ENCODE measurements at regions not wholly inside any gene's neighbourhood (a gene's known extent, or its start where the extent isn't known, plus 50 kb on each side); places are given as distances from the start of the nearest gene placed in this dataset.

DNA sequence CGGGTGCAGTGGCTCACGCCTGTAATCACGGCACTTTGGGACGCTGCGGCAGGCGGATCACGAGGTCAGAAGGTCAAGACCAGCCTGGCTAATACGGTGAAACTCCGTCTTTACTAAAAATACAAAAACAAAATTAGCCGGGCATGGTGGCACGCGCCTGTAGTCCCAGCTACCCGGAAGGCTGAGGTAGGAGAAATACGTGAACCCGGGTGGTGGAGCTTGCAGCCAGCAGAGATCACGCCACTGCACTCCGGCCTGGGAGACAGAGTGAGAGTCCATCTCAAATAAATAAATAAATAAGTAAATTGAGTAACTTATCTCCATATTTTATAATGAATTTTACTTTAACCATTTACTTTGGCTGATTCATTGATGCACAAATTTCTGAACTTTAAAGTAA lies 1913.3 kb downstream of the PCDH7 start:
- Histone ChIP-seq H2AFZ (no peak overlapping the region), H3K27me3 (ENCODE audit: control insufficient read depth, insufficient read depth, low read length) (no peaks in the 10 kb centered on the region), H3K27ac (no peak overlapping the region), H3K4me2 (ENCODE audit: low read length) (no peak overlapping the region), H3K9me3 (ENCODE audit: control insufficient read depth, low read length) (no peaks in the 10 kb centered on the region), H3K79me2 (no peaks in the 10 kb centered on the region), H3K9ac (no peak overlapping the region), H3K4me1 (no peaks in the 10 kb centered on the region), H3K36me3 (ENCODE audit: control insufficient read depth, insufficient read depth, low read length) (no peaks in the 10 kb centered on the region), H3K4me3 (ENCODE audit: low read depth, low read length) (no peak overlapping the region)
- TF ChIP-seq, protein P1, sequence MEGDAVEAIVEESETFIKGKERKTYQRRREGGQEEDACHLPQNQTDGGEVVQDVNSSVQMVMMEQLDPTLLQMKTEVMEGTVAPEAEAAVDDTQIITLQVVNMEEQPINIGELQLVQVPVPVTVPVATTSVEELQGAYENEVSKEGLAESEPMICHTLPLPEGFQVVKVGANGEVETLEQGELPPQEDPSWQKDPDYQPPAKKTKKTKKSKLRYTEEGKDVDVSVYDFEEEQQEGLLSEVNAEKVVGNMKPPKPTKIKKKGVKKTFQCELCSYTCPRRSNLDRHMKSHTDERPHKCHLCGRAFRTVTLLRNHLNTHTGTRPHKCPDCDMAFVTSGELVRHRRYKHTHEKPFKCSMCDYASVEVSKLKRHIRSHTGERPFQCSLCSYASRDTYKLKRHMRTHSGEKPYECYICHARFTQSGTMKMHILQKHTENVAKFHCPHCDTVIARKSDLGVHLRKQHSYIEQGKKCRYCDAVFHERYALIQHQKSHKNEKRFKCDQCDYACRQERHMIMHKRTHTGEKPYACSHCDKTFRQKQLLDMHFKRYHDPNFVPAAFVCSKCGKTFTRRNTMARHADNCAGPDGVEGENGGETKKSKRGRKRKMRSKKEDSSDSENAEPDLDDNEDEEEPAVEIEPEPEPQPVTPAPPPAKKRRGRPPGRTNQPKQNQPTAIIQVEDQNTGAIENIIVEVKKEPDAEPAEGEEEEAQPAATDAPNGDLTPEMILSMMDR (IDR thresholded peaks at IDR 0.05): no peak

DNA sequence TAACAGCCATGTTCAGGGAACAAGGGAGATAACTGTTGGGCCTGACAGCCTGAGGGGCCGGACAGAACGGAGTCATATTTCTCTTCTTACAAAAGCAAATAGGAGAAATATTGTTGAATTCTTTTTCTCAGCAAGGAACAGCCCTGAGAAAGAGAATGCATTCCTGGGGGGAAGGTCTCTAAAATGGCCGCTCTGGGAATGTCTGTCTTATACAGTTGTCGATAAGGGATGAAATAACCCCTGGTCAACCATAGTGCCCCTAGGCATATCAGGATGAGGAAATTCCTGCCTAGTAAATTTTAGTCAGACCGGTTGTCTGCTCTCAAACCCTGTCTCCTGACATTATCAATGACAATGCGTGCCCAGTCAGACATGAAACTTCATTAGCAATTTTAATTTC lies 1925.5 kb downstream of the PCDH7 start:
- Histone ChIP-seq H3K79me2 (no peaks in the 10 kb centered on the region), H3K4me1 (no peaks in the 10 kb centered on the region), H3K9me3 (ENCODE audit: control insufficient read depth, low read length) (no peaks in the 10 kb centered on the region), H3K27ac (no peak overlapping the region), H2AFZ (no peak overlapping the region), H3K27me3 (ENCODE audit: control insufficient read depth, insufficient read depth, low read length) (no peaks in the 10 kb centered on the region), H3K9ac (no peak overlapping the region), H3K4me3 (ENCODE audit: low read depth, low read length) (no peak overlapping the region), H3K36me3 (ENCODE audit: control insufficient read depth, insufficient read depth, low read length) (no peaks in the 10 kb centered on the region), H3K4me2 (ENCODE audit: low read length) (no peak overlapping the region)
- TF ChIP-seq, protein P1 (IDR thresholded peaks at IDR 0.05): no peak

GRCh38 chr4:32658019-32658418 lies 1937.8 kb downstream of the PCDH7 start:
- H2AFZ ChIP-seq: no peak overlapping the region
- no peak overlapping the region for H3K27ac ChIP-seq
- TF ChIP-seq, protein P1 (IDR thresholded peaks at IDR 0.05): no peak
- H3K9ac ChIP-seq: no peak overlapping the region
- no peaks in the 10 kb centered on the region for H3K79me2 ChIP-seq
- H3K27me3 ChIP-seq (ENCODE audit: control insufficient read depth, insufficient read depth, low read length): no peaks in the 10 kb centered on the region
- H3K9me3 ChIP-seq (ENCODE audit: control insufficient read depth, low read length): no peaks in the 10 kb centered on the region
- H3K4me2 ChIP-seq (ENCODE audit: low read length): no peak overlapping the region
- H3K36me3 ChIP-seq (ENCODE audit: control insufficient read depth, insufficient read depth, low read length): no peaks in the 10 kb centered on the region
- no peaks in the 10 kb centered on the region for H3K4me1 ChIP-seq
- no peak overlapping the region for H3K4me3 ChIP-seq (ENCODE audit: low read depth, low read length)

DNA sequence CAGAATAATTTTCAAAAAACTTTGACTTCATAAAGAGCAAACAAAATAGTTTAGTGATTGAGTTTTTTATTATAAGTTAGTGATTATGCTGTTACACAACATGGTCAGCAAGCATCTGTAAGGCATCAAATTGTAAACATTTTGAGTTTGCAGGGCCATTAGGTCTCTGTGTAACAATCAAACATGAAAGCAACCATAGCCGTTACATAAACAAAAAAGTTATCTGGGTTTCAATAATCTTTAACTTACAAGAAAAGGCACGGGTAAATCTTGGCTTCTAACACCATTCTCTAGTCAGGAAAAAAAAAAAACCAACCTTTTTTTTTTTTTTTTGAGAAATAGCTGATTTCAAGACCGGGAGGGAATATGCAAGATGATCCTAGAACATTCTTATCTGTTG lies 1941.1 kb downstream of the PCDH7 start:
- TF ChIP-seq, protein P1 (IDR thresholded peaks at IDR 0.05): no peak
- Histone ChIP-seq H3K36me3 (ENCODE audit: control insufficient read depth, insufficient read depth, low read length) (no peaks in the 10 kb centered on the region), H3K4me3 (ENCODE audit: low read depth, low read length) (no peak overlapping the region)

DNA sequence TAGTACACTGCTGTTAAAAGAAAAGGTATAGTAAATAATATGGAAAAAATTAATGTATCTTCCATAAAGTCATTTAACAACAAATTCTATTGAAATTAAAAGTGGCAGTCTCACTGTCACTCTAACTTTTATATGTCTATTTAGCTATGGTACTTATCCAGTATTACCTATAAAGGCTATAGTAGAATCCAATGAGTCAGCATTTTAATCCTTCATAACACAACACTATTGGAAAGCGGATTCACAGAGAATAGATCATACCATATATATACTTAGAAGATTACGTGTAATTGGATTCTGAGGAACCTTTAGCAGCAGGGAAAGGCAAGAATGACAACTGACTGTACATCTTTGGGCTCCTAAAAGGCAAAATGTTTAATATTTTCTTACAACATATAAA lies 1942.6 kb downstream of the PCDH7 start:
- Histone ChIP-seq H3K4me2 (ENCODE audit: low read length) (no peak overlapping the region), H3K9me3 (ENCODE audit: control insufficient read depth, low read length) (no peaks in the 10 kb centered on the region), H3K27me3 (ENCODE audit: control insufficient read depth, insufficient read depth, low read length) (no peaks in the 10 kb centered on the region), H3K4me3 (ENCODE audit: low read depth, low read length) (no peak overlapping the region), H3K79me2 (no peaks in the 10 kb centered on the region), H3K36me3 (ENCODE audit: control insufficient read depth, insufficient read depth, low read length) (no peaks in the 10 kb centered on the region), H3K9ac (no peak overlapping the region), H3K27ac (no peak overlapping the region), H3K4me1 (no peaks in the 10 kb centered on the region), H2AFZ (no peak overlapping the region)
- TF ChIP-seq, protein P1 (IDR thresholded peaks at IDR 0.05): no peak

More for the DNA sequence above, 1941.1 kb downstream of the PCDH7 start:
- H3K4me1 ChIP-seq: no peaks in the 10 kb centered on the region
- H3K79me2 ChIP-seq: no peaks in the 10 kb centered on the region
- no peaks in the 10 kb centered on the region for H3K27me3 ChIP-seq (ENCODE audit: control insufficient read depth, insufficient read depth, low read length)
- no peak overlapping the region for H3K4me2 ChIP-seq (ENCODE audit: low read length)
- no peaks in the 10 kb centered on the region for H3K9me3 ChIP-seq (ENCODE audit: control insufficient read depth, low read length)
- no peak overlapping the region for H3K9ac ChIP-seq
- H3K27ac ChIP-seq: no peak overlapping the region
- H2AFZ ChIP-seq: no peak overlapping the region
